GM21515 (cell line): ENCODE measurements at regions not wholly inside any gene's neighbourhood (a gene's known extent, or its start where the extent isn't known, plus 50 kb on each side); places are given as distances from the start of the nearest gene placed in this dataset.
"Not testable (repeated sequence)": the region's sequence is repeated elsewhere in the genome, so short reads cannot be mapped to it uniquely, and the experiment has no call there.

ENCODE experiments used
- ATAC-seq: cut with Tn5 transposase; IDR thresholded peaks from one replicate; pipeline ENCODE4 v1.9.1; 2021; ENCODE audit not compliant: unreplicated experiment

- no peak for ATAC-seq
Observed at GRCh38 chr11:96986516-96986915, 596.7 kb downstream of the JRKL start.

- ATAC-seq: no peak
Observed at GRCh38 chr11:96990914-96991313, 601.1 kb downstream of the JRKL start.

GRCh38 chr11:97000481-97000880, 610.7 kb downstream of the JRKL start:
- ATAC-seq: no peak

- ATAC-seq: no peak
Observed at GRCh38 chr11:97007283-97007682, 617.5 kb downstream of the JRKL start.

- no peak for ATAC-seq
Observed at GRCh38 chr11:97009613-97010012, 619.8 kb downstream of the JRKL start.

GRCh38 chr11:97010997-97011396, 621.2 kb downstream of the JRKL start:
- not testable (repeated sequence) for ATAC-seq

- no peak for ATAC-seq
Observed at GRCh38 chr11:97015327-97015726, 625.5 kb downstream of the JRKL start.

- ATAC-seq: no peak
Observed at GRCh38 chr11:97019305-97019704, 629.5 kb downstream of the JRKL start.

GRCh38 chr11:97019754-97020153, 629.9 kb downstream of the JRKL start:
- ATAC-seq: no peak

GRCh38 chr11:97022955-97023354, 633.1 kb downstream of the JRKL start:
- no peak for ATAC-seq

GRCh38 chr11:97028836-97029406, 639.1 kb downstream of the JRKL start:
- no peak for ATAC-seq

- no peak for ATAC-seq
Observed at GRCh38 chr11:97033178-97033577, 643.4 kb downstream of the JRKL start.

GRCh38 chr11:97048481-97048880, 658.7 kb downstream of the JRKL start:
- no peak for ATAC-seq

GRCh38 chr11:97060184-97060583, 670.4 kb downstream of the JRKL start:
- no peak for ATAC-seq

- no peak for ATAC-seq
Observed at GRCh38 chr11:97069160-97069559, 679.3 kb downstream of the JRKL start.

- ATAC-seq: no peak
Observed at GRCh38 chr11:97072420-97072819, 682.6 kb downstream of the JRKL start.

GRCh38 chr11:97076666-97077065, 686.9 kb downstream of the JRKL start:
- not testable (repeated sequence) for ATAC-seq

GRCh38 chr11:97078443-97078842, 688.6 kb downstream of the JRKL start:
- no peak for ATAC-seq

- ATAC-seq: no peak
Observed at GRCh38 chr11:97079244-97079643, 689.4 kb downstream of the JRKL start.

- no peak for ATAC-seq
Observed at GRCh38 chr11:97087419-97087818, 697.6 kb downstream of the JRKL start.

- no peak for ATAC-seq
Observed at GRCh38 chr11:97092823-97093222, 703.0 kb downstream of the JRKL start.

GRCh38 chr11:97102180-97102579, 712.4 kb downstream of the JRKL start:
- ATAC-seq: not testable (repeated sequence)

- no peak for ATAC-seq
Observed at GRCh38 chr11:97107604-97108003, 717.8 kb downstream of the JRKL start.
